ENCODE measurements at regions not wholly inside any gene's neighbourhood (a gene's known extent, or its start where the extent isn't known, plus 50 kb on each side); places are given as distances from the start of the nearest gene placed in this dataset.

- TF ChIP-seq CTCF (IDR thresholded peaks at IDR 0.05) = no peak
- TF ChIP-seq POLR2AphosphoS5 (IDR thresholded peaks at IDR 0.05) = no peak
- TF ChIP-seq EP300 (IDR thresholded peaks at IDR 0.05) = no peak
- no peak for TF ChIP-seq POLR2A (IDR thresholded peaks at IDR 0.05)
These were observed 619.3 kb upstream of the ADARB2 start for GRCh38 chr10:2356670-2357069.
